OCI-M1 (cell line): ENCODE measurements at regions not wholly inside any gene's neighbourhood (a gene's known extent, or its start where the extent isn't known, plus 50 kb on each side); places are given as distances from the start of the nearest gene placed in this dataset.
"Not testable (repeated sequence)": the region's sequence is repeated elsewhere in the genome, so short reads cannot be mapped to it uniquely, and the experiment has no call there.

ENCODE experiments used
- DNase-seq: peaks from one replicate; lab custom pipeline; 2025; lab: John Stamatoyannopoulos, UW

DNA sequence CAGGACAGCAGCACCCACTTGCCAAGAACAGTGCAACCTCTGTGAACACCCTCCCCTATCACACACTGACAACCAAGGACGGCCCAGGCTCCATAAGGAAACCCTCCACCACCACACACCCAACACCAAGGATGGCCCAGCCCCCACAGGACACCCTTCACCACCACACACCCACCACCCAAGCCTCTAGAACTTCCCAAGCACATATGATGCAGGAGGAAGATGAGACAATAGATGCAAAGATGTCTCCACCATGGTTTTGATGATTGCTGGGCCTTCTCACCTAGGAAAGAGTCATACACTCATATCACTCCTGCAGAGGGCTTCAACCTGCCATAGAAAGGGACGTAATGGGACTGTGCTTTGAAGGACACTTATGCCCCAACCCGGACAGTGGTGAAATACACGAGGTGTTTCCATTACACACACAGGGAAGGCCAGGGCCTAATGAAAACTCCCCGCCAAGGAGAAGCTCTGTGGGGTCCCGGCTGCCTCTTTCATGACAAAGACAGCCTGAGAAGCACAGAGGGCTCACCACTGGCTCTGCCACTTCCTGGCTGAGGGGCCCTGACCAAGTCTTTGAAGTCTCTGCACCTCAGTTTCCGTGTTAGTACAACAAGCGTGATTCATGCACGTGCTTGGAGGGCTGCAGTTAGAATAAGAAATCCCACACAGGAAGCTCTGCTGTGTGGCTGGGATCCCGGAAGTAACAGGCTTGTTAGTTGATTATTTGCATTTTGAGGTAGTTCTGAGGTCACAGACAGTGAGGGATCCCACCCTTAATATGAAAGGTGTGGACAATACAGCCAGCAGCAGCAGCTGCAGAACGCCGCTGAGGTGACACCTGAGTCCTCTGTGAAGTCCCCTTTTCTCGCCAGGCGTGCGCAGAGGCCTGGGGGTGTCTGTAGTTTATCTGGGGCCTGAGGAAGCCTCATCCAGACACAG lies 61.9 kb upstream of the ATP12A start:
- DNase-seq: no peak

DNA sequence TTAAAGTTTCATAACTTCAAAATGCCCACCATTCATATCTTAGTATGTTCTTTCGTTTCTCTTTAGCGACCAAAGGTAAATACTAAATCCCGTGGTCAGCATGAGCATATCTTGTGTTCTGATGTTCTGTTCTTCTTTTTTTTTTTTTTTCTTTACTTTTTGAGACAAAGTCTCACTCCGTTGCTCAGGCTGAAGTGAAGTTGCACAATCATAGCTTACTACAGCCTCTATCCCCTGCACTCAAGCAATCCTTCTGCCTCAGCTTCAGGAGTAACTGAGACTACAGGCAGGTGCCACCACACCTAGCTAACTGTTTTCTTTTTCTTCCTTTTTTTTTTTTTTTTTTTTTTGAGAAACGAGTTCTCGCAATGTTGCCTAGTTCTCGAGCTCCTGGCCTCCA lies 60.9 kb upstream of the ATP12A start:
- DNase-seq: no peak

DNA sequence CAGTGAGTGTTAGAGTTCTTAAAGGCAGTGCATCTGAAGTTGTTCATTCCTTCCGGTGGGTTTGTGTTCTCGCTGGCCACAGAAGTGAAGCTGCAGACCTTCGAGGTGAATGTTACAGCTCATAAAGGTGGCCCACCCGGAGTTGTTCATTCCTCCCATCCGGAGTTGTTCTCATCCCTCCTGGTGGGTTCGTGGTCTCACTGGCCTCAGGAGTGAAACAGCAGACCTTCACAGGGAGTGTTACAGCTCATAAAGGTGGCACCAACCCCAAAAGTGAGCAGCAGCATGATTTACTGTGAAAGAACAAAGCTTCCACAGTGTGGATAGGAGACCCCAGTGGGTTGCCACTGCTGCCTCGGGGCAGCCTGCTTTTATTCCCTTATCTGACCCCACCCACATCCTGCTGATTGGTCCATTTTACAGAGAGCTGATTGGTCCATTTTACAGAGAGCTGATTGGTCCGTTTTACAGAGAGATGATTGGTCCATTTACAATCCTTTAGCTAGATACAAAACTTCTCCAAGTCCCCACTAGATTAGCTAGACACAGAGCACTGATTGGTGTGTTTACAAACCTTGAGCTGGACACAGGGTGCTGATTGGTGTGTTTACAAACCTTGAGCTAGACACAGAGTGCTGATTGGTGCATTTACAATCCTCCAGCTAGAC lies 57.6 kb upstream of the ATP12A start:
- not testable (repeated sequence) for DNase-seq

DNA sequence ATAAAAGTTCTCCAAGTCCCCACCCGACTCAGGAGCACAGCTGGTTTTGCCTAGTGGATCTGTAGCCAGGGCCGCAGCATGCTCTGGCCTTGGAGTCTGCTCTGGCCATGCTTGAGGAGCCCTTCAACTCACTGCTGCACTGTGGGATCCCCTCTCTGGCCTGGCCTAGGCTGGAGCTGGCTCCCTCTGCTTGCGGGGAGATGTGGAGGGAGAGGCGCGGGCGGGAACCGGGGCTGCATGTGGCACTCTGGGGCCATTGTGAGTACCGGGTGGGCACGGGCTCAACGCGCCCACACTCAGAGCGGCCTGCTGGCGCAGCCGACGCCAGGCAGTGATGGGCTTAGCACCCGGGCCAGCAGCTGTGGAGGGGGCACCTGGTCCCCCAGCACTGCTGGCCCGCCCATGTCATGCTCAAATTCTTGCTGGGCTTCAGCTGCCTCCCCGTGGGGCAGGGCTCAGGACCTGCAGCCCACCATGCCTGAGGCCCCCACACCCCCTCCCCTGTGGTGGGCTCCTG lies 57.0 kb upstream of the ATP12A start:
- no peak for DNase-seq

DNA sequence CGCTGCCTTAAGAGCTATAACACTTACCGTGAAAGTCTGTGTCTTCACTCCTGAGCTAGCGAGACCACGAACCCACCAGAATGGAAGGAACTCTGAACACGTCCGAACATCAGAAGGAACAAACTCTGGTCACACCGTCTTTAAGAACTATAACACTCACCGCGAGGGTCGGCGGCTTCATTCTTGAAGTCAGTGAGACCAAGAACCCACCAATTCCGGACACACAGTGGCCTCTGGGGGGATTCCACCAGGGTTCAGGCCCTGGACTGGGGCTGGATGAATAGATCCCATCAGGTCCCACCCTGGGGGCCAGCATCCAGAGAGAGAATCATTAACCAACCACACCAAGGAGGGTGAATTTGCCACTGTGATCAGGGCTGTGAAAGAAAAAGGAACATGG lies 55.8 kb upstream of the ATP12A start:
- no peak for DNase-seq

DNA sequence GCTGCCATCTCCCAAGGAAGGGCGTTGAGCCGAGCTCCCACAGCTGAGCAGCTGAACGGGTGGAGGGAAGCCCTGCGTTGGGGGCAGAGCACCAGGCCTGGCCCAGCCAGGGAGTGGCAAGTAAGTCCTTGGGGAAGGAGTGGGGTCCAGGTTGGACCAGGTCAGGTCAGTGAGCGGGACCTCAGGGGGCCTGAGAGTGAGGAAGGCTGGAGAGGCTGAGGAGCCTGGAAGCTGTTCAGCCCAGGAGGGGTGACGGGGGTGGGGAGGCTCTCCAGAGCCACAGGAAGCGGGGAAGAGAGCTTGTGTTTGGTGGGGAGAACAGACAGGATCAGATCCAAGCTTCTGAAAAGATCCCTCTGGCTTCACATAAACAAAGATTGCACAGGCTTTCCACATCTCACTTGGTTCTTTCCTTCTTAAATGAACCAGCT lies 55.4 kb upstream of the ATP12A start:
- no peak for DNase-seq

DNA sequence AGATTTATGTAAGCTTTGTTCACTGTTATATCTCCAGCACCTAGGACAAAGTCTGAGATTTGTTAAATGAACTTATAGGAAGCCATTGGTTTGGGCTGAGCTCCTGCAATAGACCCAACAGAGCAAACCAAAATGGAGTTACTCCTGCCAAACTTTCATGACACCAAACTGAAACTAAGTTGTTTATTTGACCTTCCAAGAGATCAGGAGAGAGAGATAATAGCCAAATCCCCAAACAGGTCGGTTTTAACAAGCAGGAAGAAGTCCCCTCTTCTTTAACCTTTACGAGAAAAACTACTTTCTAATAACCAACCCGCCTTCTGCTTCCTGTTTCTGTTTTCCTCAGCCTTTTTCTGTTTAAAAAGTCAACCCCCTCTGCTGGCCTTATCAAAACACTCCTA lies 54.9 kb upstream of the ATP12A start:
- DNase-seq: no peak

DNA sequence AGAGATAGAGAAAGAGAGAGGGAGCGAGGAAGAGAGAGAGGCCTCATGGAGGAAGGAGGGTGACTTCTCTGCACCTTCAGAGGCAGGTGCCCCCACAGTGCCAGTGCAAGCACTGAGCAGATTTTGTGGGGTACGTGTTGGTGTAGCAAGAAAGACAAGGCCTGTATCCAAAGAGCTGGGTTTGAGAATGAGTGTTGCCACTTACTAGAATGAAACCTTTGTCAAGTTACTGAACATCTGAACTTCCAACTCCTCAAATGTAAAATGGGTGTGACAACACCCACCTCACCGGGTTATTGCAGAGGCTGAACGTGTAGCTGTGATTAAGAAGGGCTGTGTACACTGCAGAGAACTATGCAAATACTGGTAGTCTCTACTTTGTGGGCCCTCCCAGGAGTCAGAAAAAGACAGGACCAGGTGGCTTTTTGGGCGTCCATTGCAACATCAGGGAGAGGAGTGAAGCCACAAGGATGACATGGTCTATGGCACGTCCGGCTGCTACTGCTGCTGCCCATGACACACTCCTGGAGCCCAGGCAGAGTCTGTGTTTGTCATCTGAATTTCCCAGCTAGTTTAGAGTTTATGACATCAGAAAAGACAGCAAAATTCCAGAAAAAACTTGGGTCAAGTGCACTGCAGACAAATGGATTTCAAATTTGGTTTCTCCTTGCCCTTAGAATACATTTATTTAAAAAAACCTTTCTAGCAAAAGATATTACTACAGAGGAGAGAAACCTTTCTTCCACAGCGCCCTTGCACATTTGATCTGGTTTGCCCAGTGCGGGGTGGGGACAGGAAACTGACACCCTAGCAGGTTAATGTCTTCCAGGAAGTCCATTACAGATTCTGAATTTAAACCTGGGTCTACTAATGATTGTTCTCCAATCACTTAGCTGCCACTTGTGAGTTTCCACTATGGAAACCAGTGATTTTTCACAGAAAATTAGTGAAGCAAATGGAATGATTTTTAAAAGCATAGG lies 54.0 kb upstream of the ATP12A start:
- no peak for DNase-seq

DNA sequence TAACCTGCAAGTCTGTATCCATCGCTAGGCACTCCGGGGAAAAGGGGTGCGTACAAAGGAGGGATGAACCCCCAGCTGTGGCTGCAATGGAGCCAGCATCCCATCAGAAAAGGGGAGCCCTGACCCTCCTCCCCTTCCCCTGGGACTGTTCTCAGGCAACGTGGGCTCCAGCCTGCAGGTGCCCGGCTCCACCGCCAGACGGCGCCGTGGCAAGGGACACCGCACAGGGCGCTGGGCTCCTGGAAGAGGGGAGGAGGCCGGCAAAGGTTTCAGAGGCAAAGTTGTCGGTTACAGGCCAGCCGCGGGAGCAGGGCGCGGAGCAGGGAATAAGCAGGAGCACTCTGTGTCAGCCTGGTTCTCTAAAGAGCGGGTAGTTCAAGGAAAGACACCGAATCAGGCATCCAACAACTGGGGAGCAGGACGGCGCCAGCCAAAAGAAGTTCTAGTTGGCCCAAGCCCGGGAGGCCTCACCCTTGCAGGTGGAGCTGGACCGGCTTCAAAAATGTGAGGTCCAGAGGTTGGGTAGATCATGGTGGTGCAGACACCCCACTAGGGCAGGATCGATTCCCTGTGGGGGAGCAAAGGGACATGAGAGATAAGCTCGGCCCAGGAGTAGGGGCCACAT lies 53.0 kb upstream of the ATP12A start:
- DNase-seq: peak; percentile 23

DNA sequence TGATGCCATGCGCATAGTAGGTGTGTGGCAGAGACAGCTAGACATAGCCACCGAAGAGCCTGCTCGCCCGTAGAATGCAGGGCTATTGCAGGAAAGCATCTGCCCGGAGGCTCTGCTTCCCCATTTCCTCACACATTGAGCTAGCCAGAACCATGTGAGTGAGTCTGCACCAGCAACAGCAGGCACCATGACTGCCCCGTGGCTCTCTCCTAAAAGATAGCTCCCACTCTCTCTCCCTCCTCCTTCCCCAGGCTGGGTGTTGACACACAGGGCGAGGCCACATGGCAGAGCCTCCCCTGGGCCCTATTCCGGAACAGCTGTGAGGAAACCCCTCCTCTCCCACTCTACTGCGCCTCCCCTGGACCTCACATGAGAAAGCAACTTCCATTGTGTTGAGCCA lies 52.3 kb upstream of the ATP12A start:
- DNase-seq: no peak

DNA sequence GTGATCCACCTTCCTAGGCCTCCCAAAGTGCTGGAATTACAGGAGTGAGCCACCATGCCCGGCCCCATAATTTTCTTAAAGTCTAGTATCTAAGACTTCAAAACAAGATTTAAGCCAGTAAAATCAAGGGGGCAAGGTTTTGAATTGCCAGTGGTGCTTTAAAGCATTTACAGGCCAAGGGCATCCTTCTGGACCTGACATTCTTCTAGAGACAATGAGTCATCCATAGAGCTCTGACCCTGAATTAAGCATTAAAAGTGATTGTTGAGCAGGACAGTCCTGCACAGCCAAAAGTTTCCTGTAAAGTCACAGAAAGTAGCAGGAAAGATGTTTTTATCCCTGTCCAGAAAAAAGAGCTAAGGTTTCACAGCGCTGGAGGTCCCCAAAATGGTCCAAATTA lies 50.9 kb upstream of the ATP12A start:
- no peak for DNase-seq

DNA sequence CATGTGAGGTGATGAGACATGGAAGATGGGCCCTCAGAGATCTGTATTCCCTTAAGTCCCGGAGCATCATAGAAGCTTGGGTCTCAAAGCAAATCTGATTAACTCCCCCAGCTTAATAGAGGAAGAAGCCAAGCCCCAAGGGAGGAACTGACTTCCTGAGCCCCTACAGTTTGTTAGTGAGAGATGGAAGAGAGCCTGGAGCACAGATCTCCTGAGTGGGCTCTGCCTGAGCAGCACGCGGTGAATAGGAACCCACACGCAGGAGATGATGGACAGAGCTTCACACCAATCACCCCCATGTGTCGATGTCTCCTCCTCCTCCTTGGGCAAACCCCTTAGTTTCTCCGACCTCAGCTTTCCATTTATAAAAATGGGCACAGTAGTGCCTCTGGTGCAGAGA lies 50.1 kb upstream of the ATP12A start:
- no peak for DNase-seq
